Hepatocyte (in vitro differentiated cells): ENCODE measurements at regions not wholly inside any gene's neighbourhood (a gene's known extent, or its start where the extent isn't known, plus 50 kb on each side); places are given as distances from the start of the nearest gene placed in this dataset.

ENCODE experiments used
- DNase-seq: peaks from one replicate; pipeline ENCODE4 v3.0.0-alpha.2; 2016; ENCODE audit warnings: low spot score
- H2AFZ ChIP-seq: fragments of 200-600 bp; sonication (generic); 2 replicates; pipeline ENCODE4 v1.6.0; 2016; ENCODE audit warnings: antibody characterized with exemption, mild to moderate bottlenecking
- H3K27ac ChIP-seq: fragments of 200-600 bp; sonication (generic); 2 replicates; pipeline ENCODE4 v1.5.1; 2016; ENCODE audit warnings: mild to moderate bottlenecking
- H3K27me3 ChIP-seq: fragments of 200-600 bp; sonication (generic); 2 replicates; pipeline ENCODE4 v1.6.1; 2016
- H3K36me3 ChIP-seq: fragments of 200-600 bp; sonication (generic); replicated peaks from 2 replicates; pipeline ENCODE4 v1.5.1; 2016; ENCODE audit warnings: low read depth; ENCODE audit not compliant: insufficient read depth
- H3K4me1 ChIP-seq: fragments of 200-600 bp; sonication (generic); 2 replicates; pipeline ENCODE4 v1.5.1; 2016; ENCODE audit warnings: mild to moderate bottlenecking, moderate library complexity; ENCODE audit not compliant: insufficient read depth
- H3K4me2 ChIP-seq: fragments of 200-600 bp; sonication (generic); 2 replicates; pipeline ENCODE4 v1.6.0; 2016
- H3K4me3 ChIP-seq: fragments of 200-600 bp; sonication (generic); 2 replicates; pipeline ENCODE4 v1.5.1; 2016; ENCODE audit warnings: mild to moderate bottlenecking
- H3K79me2 ChIP-seq: fragments of 200-600 bp; sonication (generic); 2 replicates; pipeline ENCODE4 v1.6.0; 2017; ENCODE audit warnings: mild to moderate bottlenecking
- H3K9me2 ChIP-seq: fragments of 200-600 bp; sonication (generic); replicated peaks from 2 replicates; pipeline ENCODE4 v1.6.0; 2017; ENCODE audit warnings: mild to moderate bottlenecking; ENCODE audit not compliant: insufficient read depth
- H3K9me3 ChIP-seq: fragments of 200-600 bp; sonication (generic); 2 replicates; pipeline ENCODE4 v1.5.1; 2016; ENCODE audit warnings: low read depth, mild to moderate bottlenecking
- H4K20me1 ChIP-seq: fragments of 200-600 bp; sonication (generic); 2 replicates; pipeline ENCODE4 v1.6.0; 2016; ENCODE audit warnings: mild to moderate bottlenecking; ENCODE audit not compliant: insufficient read depth, poor library complexity, severe bottlenecking
- EZH2 ChIP-seq: fragments of 200-600 bp; sonication (generic); IDR thresholded peaks from 2 replicates; pipeline ENCODE4 v1.6.1; 2016; ENCODE audit warnings: antibody characterized with exemption, mild to moderate bottlenecking, borderline replicate concordance
- EZH2phosphoT487 ChIP-seq: fragments of 200-600 bp; sonication (generic); IDR thresholded peaks from one replicate; pipeline ENCODE4 v1.6.1; 2018; ENCODE audit warnings: antibody characterized with exemption, mild to moderate bottlenecking, low read depth, moderate library complexity; ENCODE audit not compliant: unreplicated experiment, severe bottlenecking
- WGBS: methylation state at CpG from one replicate; pipeline ENCODE4 v1.1.6; 2016; ENCODE audit warnings: low lambda C conversion rate; ENCODE audit errors: missing lambda C conversion rate; 5-methylcytosine and 5-hydroxymethylcytosine counted together
- TF ChIP-seq, protein P1 (sequence below): fragments of 200-600 bp; sonication (generic); IDR thresholded peaks from 2 replicates; pipeline ENCODE4 v1.5.1; 2016; ENCODE audit warnings: antibody characterized with exemption, mild to moderate bottlenecking; ENCODE audit not compliant: poor library complexity

DNA sequence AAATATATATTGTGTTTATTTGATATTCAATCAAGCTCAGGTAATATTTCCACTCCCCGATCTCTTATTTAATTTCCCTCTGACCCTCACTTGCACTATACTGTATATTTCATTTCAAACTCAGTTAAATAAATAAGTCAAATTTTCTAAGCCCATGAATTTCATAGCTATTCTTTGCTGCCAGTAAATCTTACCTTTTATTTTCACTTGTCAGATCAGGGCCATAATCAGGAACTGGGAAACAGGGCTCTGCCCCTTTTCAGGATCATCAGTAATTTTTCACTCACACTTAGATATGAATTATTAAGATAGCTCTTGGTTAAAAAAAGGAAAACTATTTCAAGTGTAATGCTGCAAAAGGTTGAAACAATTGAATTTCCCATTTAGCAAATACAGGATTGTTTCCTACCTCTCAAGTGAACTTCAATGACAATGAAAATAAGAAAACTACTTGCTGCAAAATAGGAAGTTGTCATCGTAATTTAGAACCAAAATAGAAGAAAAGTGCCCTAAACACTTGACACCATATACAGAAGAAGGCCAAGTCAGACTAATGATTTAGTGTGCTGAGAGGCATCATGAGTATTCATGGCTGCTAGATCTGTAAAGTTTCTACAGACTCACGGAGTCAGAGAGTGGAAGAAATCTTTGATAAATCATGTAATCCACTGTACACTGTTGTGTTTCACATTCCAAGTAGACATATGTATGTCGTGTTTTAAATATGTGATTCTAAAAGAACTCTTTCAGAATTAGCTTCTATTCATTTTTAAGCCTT is 316.8 kb upstream of the CNTN5 start:
- no peak overlapping the region for H3K27ac ChIP-seq
- H3K27me3 ChIP-seq: no peaks in the 10 kb centered on the region
- TF ChIP-seq, protein P1, sequence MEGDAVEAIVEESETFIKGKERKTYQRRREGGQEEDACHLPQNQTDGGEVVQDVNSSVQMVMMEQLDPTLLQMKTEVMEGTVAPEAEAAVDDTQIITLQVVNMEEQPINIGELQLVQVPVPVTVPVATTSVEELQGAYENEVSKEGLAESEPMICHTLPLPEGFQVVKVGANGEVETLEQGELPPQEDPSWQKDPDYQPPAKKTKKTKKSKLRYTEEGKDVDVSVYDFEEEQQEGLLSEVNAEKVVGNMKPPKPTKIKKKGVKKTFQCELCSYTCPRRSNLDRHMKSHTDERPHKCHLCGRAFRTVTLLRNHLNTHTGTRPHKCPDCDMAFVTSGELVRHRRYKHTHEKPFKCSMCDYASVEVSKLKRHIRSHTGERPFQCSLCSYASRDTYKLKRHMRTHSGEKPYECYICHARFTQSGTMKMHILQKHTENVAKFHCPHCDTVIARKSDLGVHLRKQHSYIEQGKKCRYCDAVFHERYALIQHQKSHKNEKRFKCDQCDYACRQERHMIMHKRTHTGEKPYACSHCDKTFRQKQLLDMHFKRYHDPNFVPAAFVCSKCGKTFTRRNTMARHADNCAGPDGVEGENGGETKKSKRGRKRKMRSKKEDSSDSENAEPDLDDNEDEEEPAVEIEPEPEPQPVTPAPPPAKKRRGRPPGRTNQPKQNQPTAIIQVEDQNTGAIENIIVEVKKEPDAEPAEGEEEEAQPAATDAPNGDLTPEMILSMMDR: no peak
- no peak for TF ChIP-seq EZH2
- TF ChIP-seq EZH2phosphoT487: no peak
- H3K36me3 ChIP-seq: no peaks in the 10 kb centered on the region
- no peak overlapping the region for H3K4me2 ChIP-seq
- H2AFZ ChIP-seq: no peak overlapping the region
- no peaks in the 10 kb centered on the region for H3K9me2 ChIP-seq
- H3K9me3 ChIP-seq: no peaks in the 10 kb centered on the region
- no peaks in the 10 kb centered on the region for H3K79me2 ChIP-seq
- no peaks in the 10 kb centered on the region for H4K20me1 ChIP-seq
- DNase-seq: no peak
- no peak overlapping the region for H3K4me3 ChIP-seq
- no peaks in the 10 kb centered on the region for H3K4me1 ChIP-seq
- WGBS: 87% methylated on average over 4 of the region's 4 CpGs

- no peaks in the 10 kb centered on the region for H3K27me3 ChIP-seq
- no peaks in the 10 kb centered on the region for H3K4me1 ChIP-seq
- no peak overlapping the region for H2AFZ ChIP-seq
- H3K4me2 ChIP-seq: no peak overlapping the region
- H3K9me3 ChIP-seq: no peaks in the 10 kb centered on the region
- no peak for DNase-seq
- H3K36me3 ChIP-seq: no peaks in the 10 kb centered on the region
- TF ChIP-seq, protein P1: no peak
- TF ChIP-seq EZH2phosphoT487 (no peak), EZH2 (no peak)
- no peaks in the 10 kb centered on the region for H3K79me2 ChIP-seq
- no peaks in the 10 kb centered on the region for H3K9me2 ChIP-seq
- no peak overlapping the region for H3K4me3 ChIP-seq
- H4K20me1 ChIP-seq: no peaks in the 10 kb centered on the region
- no peak overlapping the region for H3K27ac ChIP-seq
These were observed 310.7 kb upstream of the CNTN5 start for GRCh38 chr11:98710026-98710425.

DNA sequence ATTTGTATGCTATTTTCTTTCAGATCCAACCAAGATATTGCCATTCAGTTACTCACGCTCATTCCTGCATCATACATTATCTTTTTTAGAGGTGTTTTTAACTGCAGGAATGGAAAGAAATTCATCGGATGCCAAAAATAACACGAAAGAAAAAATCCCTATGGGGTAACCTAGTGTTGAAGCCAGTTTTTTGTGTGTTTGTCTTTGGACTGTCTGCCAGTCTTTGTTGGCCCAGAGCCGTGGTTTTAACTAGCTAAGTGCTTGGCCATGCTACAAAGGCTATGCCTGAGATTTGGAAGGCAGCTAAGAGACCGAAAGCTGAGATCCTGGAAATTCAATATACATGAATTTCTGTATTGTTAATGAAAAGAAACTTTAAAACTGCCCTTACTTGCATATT is 309.8 kb upstream of the CNTN5 start:
- WGBS: 77% methylated on average over 5 of the region's 5 CpGs
- TF ChIP-seq EZH2phosphoT487 (no peak), EZH2 (no peak)
- TF ChIP-seq, protein P1: no peak
- Histone ChIP-seq H3K4me1 (no peaks in the 10 kb centered on the region), H3K9me3 (no peaks in the 10 kb centered on the region), H3K79me2 (no peaks in the 10 kb centered on the region), H3K36me3 (no peaks in the 10 kb centered on the region), H3K27ac (no peak overlapping the region), H2AFZ (no peak overlapping the region), H4K20me1 (no peaks in the 10 kb centered on the region), H3K4me2 (no peak overlapping the region), H3K27me3 (no peaks in the 10 kb centered on the region), H3K9me2 (no peaks in the 10 kb centered on the region), H3K4me3 (no peak overlapping the region)
- DNase-seq: no peak
